CD14-positive monocyte (primary cell): ENCODE measurements at regions not wholly inside any gene's neighbourhood (a gene's known extent, or its start where the extent isn't known, plus 50 kb on each side); places are given as distances from the start of the nearest gene placed in this dataset.

Experiments
- DNase-seq, 3 donors: peaks; one replicate each; pipeline ENCODE4 v3.0.0-alpha.2; 2011 to 2022
- H2AFZ ChIP-seq: 2 replicates; pipeline ENCODE4 v1.6.0; 2012; ENCODE audit warnings: mild to moderate bottlenecking, low read depth, low read length, inconsistent platforms; ENCODE audit not compliant: insufficient read depth, poor library complexity, severe bottlenecking
- H3K27ac ChIP-seq, 2 donors: 1 replicate in 1 of 2; 2 replicates in 1 of 2; pipeline ENCODE4 v1.5.1; 2012 to 2013; ENCODE audit warnings: low read length in 2 of 2, control low read depth in 1 of 2, inconsistent platforms in 1 of 2, low read depth in 1 of 2, mild to moderate bottlenecking in 1 of 2
- H3K27me3 ChIP-seq, 2 donors: one replicate each; pipeline versions ENCODE4 v1.6.0 to v1.6.1; 2011 to 2013; ENCODE audit warnings: low read length in 2 of 2; ENCODE audit not compliant: control insufficient read depth in 2 of 2, insufficient read depth in 2 of 2
- H3K36me3 ChIP-seq, 2 donors: replicated peaks in 1 of 2; 1 replicate in 1 of 2; 2 replicates in 1 of 2; pipeline versions ENCODE4 v1.5.1 to v1.6.1; 2012 to 2013; ENCODE audit warnings: low read length in 2 of 2, control low read depth in 1 of 2, inconsistent platforms in 1 of 2, mild to moderate bottlenecking in 1 of 2; ENCODE audit not compliant: insufficient read depth in 2 of 2, control insufficient read depth in 1 of 2
- H3K4me1 ChIP-seq, 2 donors: 1 replicate in 1 of 2; 2 replicates in 1 of 2; pipeline versions ENCODE4 v1.5.1 to v1.6.1; 2012 to 2013; ENCODE audit warnings: low read length in 2 of 2, control low read depth in 1 of 2, inconsistent platforms in 1 of 2, mild to moderate bottlenecking in 1 of 2, moderate library complexity in 1 of 2; ENCODE audit not compliant: insufficient read depth in 2 of 2, control insufficient read depth in 1 of 2
- H3K4me2 ChIP-seq: replicated peaks from 2 replicates; pipeline ENCODE3; 2012; ENCODE audit warnings: low read length, moderate library complexity, mild to moderate bottlenecking; ENCODE audit not compliant: poor library complexity, severe bottlenecking; ENCODE audit errors: extremely low read depth
- H3K4me3 ChIP-seq, 3 experiments: fragments of 200-600 bp in 1 of 3; sonication (generic) in 1 of 3; replicated peaks in 1 of 3; 1 replicate in 2 of 3; 2 replicates in 1 of 3; pipeline ENCODE4 v1.5.1; 2011 to 2013; ENCODE audit warnings: low read length in 3 of 3, mild to moderate bottlenecking in 3 of 3, control low read depth in 2 of 3, low read depth in 2 of 3, inconsistent platforms in 1 of 3, moderate library complexity in 1 of 3
- H3K79me2 ChIP-seq: 2 replicates; pipeline ENCODE4 v1.6.0; 2012; ENCODE audit warnings: mild to moderate bottlenecking, control low read depth, inconsistent platforms, low read length, moderate library complexity; ENCODE audit not compliant: insufficient read depth
- H3K9ac ChIP-seq: 2 replicates; pipeline ENCODE4 v1.6.0; 2017; ENCODE audit warnings: low read length, mild to moderate bottlenecking; ENCODE audit not compliant: insufficient read depth, poor library complexity, severe bottlenecking
- H3K9me3 ChIP-seq, 2 donors: replicated peaks in 1 of 2; 1 replicate in 1 of 2; 2 replicates in 1 of 2; pipeline versions ENCODE4 v1.5.1 to v1.6.1; 2012 to 2013; ENCODE audit warnings: low read length in 2 of 2, control low read depth in 1 of 2; ENCODE audit not compliant: control insufficient read depth in 1 of 2, insufficient read depth in 1 of 2
- H4K20me1 ChIP-seq: 2 replicates; pipeline ENCODE4 v1.6.0; 2012; ENCODE audit warnings: mild to moderate bottlenecking, low read length, control low read depth, moderate library complexity; ENCODE audit not compliant: insufficient read depth
- H3K27ac Mint-ChIP-seq, 7 donors: one replicate each; pipeline ENCODE4 v1.8.0; 2020; ENCODE audit warnings: mild to moderate bottlenecking in 7 of 7, mixed read lengths in 7 of 7, moderate library complexity in 6 of 7, inconsistent platforms in 2 of 7
- H3K27me3 Mint-ChIP-seq, 3 donors: one replicate each; pipeline ENCODE4 v1.8.0; 2021 to 2022; ENCODE audit warnings: low read depth in 3 of 3, mild to moderate bottlenecking in 3 of 3, mixed read lengths in 3 of 3, moderate library complexity in 3 of 3, inconsistent platforms in 1 of 3
- H3K36me3 Mint-ChIP-seq, 2 donors: one replicate each; pipeline ENCODE4 v1.8.0; 2020; ENCODE audit warnings: mixed read lengths in 2 of 2, inconsistent platforms in 1 of 2, mild to moderate bottlenecking in 1 of 2
- H3K4me1 Mint-ChIP-seq: one replicate; pipeline ENCODE4 v1.8.0; 2020; ENCODE audit warnings: mild to moderate bottlenecking, mixed read lengths
- H3K4me3 Mint-ChIP-seq, 2 donors: one replicate each; pipeline ENCODE4 v1.8.0; 2020; ENCODE audit warnings: mild to moderate bottlenecking in 2 of 2, mixed read lengths in 2 of 2, moderate library complexity in 1 of 2
- H3K9me3 Mint-ChIP-seq, 7 donors: one replicate each; pipeline ENCODE4 v1.8.0; 2020 to 2022; ENCODE audit warnings: mixed read lengths in 7 of 7, mild to moderate bottlenecking in 6 of 7, moderate library complexity in 6 of 7, inconsistent platforms in 2 of 7
- CTCF ChIP-seq: fragments of 200-600 bp; IDR thresholded peaks from one replicate; pipeline ENCODE4 v1.8.0; 2022; ENCODE audit warnings: antibody characterized with exemption, mild to moderate bottlenecking
- WGBS: methylation state at CpG from one replicate; pipeline ENCODE4 v1.1.5; 2013; ENCODE audit warnings: missing lambda C conversion rate; ENCODE audit not compliant: insufficient coverage; 5-methylcytosine and 5-hydroxymethylcytosine counted together
- intact Hi-C, 2 donors: fragments of 100-400 bp; cut with micrococcal nuclease; formaldehyde crosslinking; loops; one replicate each; pipeline versions ENCODE4 v1.15.0 to v1.15.1; 2023

DNA sequence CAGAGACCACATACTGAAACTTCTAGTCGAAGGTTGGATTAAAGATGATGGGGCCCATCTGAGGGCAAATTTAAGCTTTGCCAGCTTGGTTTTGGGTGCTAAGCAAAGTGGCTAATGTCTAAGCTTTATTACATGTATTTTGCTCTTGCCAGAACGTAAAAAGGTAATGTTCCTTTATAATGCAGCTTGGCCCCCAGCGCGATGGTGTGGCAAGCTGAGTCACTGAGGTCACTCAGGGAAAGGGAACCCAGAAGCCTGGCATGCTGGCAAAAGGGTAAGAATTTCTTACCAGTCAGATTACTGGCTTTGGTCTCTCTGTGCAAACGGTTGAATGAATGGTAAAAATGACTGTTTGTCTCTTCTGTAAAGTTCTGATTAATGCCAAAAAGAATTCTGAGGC, 158.3 kb upstream of the KCND2 start:
- H3K36me3 ChIP-seq = no peaks in the 10 kb centered on the region
- no peaks in the 10 kb centered on the region for H4K20me1 ChIP-seq
- no peak overlapping the region for H3K27ac ChIP-seq
- H3K4me3 ChIP-seq = no peak overlapping the region
- Mint-ChIP-seq H3K27ac (no peak overlapping the region), H3K4me3 (no peak overlapping the region), H3K4me1 (no peaks in the 10 kb centered on the region), H3K36me3 (no peaks in the 10 kb centered on the region), H3K9me3 (peaks cover 3 to 16% (median 7%) of the 10 kb centered on the region in 7 donors), H3K27me3 (no peaks in the 10 kb centered on the region)
- H3K9me3 ChIP-seq = peaks cover 0 to 12% of the 10 kb centered on the region in 2 donors
- H2AFZ ChIP-seq = no peak overlapping the region
- no peak for DNase-seq
- no peak overlapping the region for H3K9ac ChIP-seq
- 86% methylated on average over 4 of the region's 5 CpGs for WGBS
- H3K27me3 ChIP-seq = no peaks in the 10 kb centered on the region
- intact Hi-C loops = no loop called here
- TF ChIP-seq CTCF = no peak
- H3K79me2 ChIP-seq = no peaks in the 10 kb centered on the region
- H3K4me1 ChIP-seq = no peaks in the 10 kb centered on the region
- no peak overlapping the region for H3K4me2 ChIP-seq

GRCh38 chr7:120123528-120123927, 149.4 kb upstream of the KCND2 start:
- no peaks in the 10 kb centered on the region for H3K27me3 ChIP-seq
- H3K4me3 ChIP-seq = no peak overlapping the region
- Mint-ChIP-seq H3K36me3 (no peaks in the 10 kb centered on the region), H3K27me3 (peaks cover 0 to 2% (median 0%) of the 10 kb centered on the region in 3 donors), H3K27ac (no peak overlapping the region), H3K9me3 (no peaks in the 10 kb centered on the region), H3K4me1 (no peaks in the 10 kb centered on the region), H3K4me3 (no peak overlapping the region)
- H3K9ac ChIP-seq = no peak overlapping the region
- no peaks in the 10 kb centered on the region for H3K9me3 ChIP-seq
- TF ChIP-seq CTCF = no peak
- no peaks in the 10 kb centered on the region for H3K4me1 ChIP-seq
- no peaks in the 10 kb centered on the region for H3K79me2 ChIP-seq
- H4K20me1 ChIP-seq = no peaks in the 10 kb centered on the region
- H3K27ac ChIP-seq = no peak overlapping the region
- H3K4me2 ChIP-seq = no peak overlapping the region
- no peak for DNase-seq
- no peaks in the 10 kb centered on the region for H3K36me3 ChIP-seq
- intact Hi-C loops = no loop called here
- no CpG with 5 or more reads among the region's 1 CpG for WGBS
- H2AFZ ChIP-seq = no peak overlapping the region
